ENCODE measurements at regions not wholly inside any gene's neighbourhood (a gene's known extent, or its start where the extent isn't known, plus 50 kb on each side); places are given as distances from the start of the nearest gene placed in this dataset.

DNA sequence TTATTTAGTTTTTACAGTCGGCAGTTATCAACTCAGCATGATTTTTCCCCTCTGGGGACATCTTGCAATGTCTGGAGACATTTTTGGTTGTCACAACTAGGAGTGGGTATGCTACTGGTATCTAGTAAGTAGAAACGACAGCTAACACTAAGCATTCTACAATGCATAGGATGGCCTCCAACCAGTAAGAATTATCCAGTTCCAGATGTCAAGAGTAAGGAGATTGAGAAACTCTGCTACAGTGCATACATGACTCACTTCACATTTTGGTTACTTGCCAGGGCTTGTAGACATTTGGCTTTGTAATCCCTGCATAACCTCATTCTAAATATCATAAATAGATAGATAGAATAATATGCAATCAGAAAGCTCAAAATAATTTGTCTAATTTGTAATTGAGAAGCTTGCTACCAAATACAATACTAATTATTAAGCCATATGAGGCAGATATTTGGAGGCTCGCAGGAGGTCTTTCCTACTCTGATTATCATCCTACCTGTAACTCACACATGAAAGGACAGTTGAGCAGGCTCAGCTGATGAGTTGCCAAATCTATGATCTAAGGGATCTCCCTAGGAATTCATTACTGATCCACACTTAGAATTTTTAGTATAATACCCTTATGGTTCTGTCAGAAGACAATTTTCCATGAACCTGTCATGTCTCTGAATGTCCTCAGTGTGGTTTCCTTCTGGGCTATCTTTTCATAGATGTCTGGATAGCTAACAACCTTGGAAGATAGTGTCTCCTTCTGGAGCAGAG is 346.9 kb upstream of the TLE4 start:
- Histone ChIP-seq H3K9me3 (ENCODE audit: low read depth, low read length, poor library complexity, severe bottlenecking) (no peaks in the 10 kb centered on the region), H3K27me3 (replicated peaks; ENCODE audit: insufficient read depth, low read depth, low read length, poor library complexity) (peaks cover 16% of the 10 kb centered on the region), H3K27ac (ENCODE audit: low read depth, low read length, poor library complexity, severe bottlenecking) (no peak overlapping the region), H3K36me3 (ENCODE audit: insufficient read depth, low read length, poor library complexity, severe bottlenecking) (no peaks in the 10 kb centered on the region), H3K4me3 (ENCODE audit: low read depth, low read length, poor library complexity, severe bottlenecking) (no peak overlapping the region), H3K4me1 (ENCODE audit: insufficient read depth, low read length, poor library complexity, severe bottlenecking) (no peaks in the 10 kb centered on the region)
- CTCF ChIA-PET: no interaction called here
- TF ChIP-seq CTCF (conservative IDR thresholded peaks at IDR 0.05; ENCODE audit: low read depth, low read length) (no peak), EZH2 (IDR thresholded peaks at IDR 0.05; ENCODE audit: borderline replicate concordance, low read depth, low read length, poor library complexity, severe bottlenecking) (no peak)
- peak; percentile 2 for DNase-seq (ENCODE audit: low spot score)
- POLR2A ChIA-PET (ENCODE audit: low non-redundant PET): no interaction called here
- intact Hi-C loops (cut with micrococcal nuclease; ENCODE audit: unreplicated experiment): no loop called here
- BruUV-seq (replicated peaks): no TSS peak

DNA sequence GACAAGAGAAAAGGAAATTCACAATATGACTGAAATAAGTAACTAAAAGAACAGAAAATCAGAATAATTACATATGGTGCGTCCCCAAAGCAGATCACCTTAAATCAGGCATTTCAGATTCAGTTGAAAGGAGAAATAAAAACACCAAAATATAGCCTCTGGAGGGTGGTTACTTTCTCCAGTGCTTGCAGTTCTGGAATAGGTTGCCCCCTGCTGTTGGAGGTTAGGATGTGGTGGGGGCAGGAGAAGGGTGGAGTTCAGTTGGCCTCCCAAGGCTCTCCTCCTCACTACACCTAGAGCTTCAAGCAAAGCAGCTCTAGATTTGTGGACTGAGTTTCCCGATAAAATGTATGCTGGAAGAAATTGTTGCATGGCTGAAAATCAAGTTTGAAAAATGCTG is 338.2 kb upstream of the TLE4 start:
- intact Hi-C loops (cut with micrococcal nuclease; ENCODE audit: unreplicated experiment): loop anchor here (5.0 kb wide), 1 partner anchor 796 kb away; no protein-coding TSS in a partner anchor
- TF ChIP-seq CTCF (conservative IDR thresholded peaks at IDR 0.05; ENCODE audit: low read depth, low read length): peak; percentile 39
- no peak for TF ChIP-seq EZH2 (IDR thresholded peaks at IDR 0.05; ENCODE audit: borderline replicate concordance, low read depth, low read length, poor library complexity, severe bottlenecking)

DNA sequence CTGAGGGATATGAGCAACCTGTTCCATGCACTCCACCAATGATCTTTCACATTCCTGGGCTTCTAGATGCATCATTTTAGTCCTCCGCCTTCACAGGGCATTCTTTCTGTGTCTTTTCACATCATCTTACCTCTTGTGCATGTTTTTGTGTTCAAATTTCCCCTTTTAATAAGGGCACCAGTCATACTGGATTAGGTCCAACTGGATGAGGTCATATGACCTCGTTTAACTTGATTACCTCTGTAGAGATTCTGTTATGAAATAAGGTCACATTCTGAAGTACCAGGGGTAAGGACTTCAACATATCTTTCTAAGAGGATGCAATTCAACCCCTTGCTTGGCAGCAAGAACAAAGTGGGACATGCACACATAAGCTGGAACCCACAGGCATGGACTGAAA is 335.3 kb upstream of the TLE4 start:
- BruUV-seq (replicated peaks): no TSS peak
- Histone ChIP-seq H3K27me3 (replicated peaks; ENCODE audit: insufficient read depth, low read depth, low read length, poor library complexity) (peaks cover 70% of the 10 kb centered on the region), H3K4me3 (ENCODE audit: low read depth, low read length, poor library complexity, severe bottlenecking) (no peak overlapping the region), H3K36me3 (ENCODE audit: insufficient read depth, low read length, poor library complexity, severe bottlenecking) (no peaks in the 10 kb centered on the region), H3K9me3 (ENCODE audit: low read depth, low read length, poor library complexity, severe bottlenecking) (no peaks in the 10 kb centered on the region), H3K4me1 (ENCODE audit: insufficient read depth, low read length, poor library complexity, severe bottlenecking) (no peaks in the 10 kb centered on the region), H3K27ac (ENCODE audit: low read depth, low read length, poor library complexity, severe bottlenecking) (no peak overlapping the region)
- ChIA-PET CTCF (no interaction called here), POLR2A (ENCODE audit: low non-redundant PET) (no interaction called here)
- intact Hi-C loops (cut with micrococcal nuclease; ENCODE audit: unreplicated experiment): no loop called here
- no peak for TF ChIP-seq EZH2 (IDR thresholded peaks at IDR 0.05; ENCODE audit: borderline replicate concordance, low read depth, low read length, poor library complexity, severe bottlenecking)
- no peak for TF ChIP-seq CTCF (conservative IDR thresholded peaks at IDR 0.05; ENCODE audit: low read depth, low read length)
- no peak for DNase-seq (ENCODE audit: low spot score)

More for the DNA sequence above, 338.2 kb upstream of the TLE4 start:
- ChIA-PET POLR2A (ENCODE audit: low non-redundant PET) (no interaction called here), CTCF (no interaction called here)
- no TSS peak for BruUV-seq (replicated peaks)
- Histone ChIP-seq H3K27me3 (replicated peaks; ENCODE audit: insufficient read depth, low read depth, low read length, poor library complexity) (peaks cover 44% of the 10 kb centered on the region), H3K27ac (ENCODE audit: low read depth, low read length, poor library complexity, severe bottlenecking) (no peak overlapping the region), H3K4me1 (ENCODE audit: insufficient read depth, low read length, poor library complexity, severe bottlenecking) (no peaks in the 10 kb centered on the region), H3K36me3 (ENCODE audit: insufficient read depth, low read length, poor library complexity, severe bottlenecking) (no peaks in the 10 kb centered on the region), H3K9me3 (ENCODE audit: low read depth, low read length, poor library complexity, severe bottlenecking) (no peaks in the 10 kb centered on the region), H3K4me3 (ENCODE audit: low read depth, low read length, poor library complexity, severe bottlenecking) (no peak overlapping the region)
- DNase-seq (ENCODE audit: low spot score): peak; percentile 29

All from A673 (cell line).